ENCODE measurements at regions not wholly inside any gene's neighbourhood (a gene's known extent, or its start where the extent isn't known, plus 50 kb on each side); places are given as distances from the start of the nearest gene placed in this dataset.

- TF ChIP-seq JUN (IDR thresholded peaks at IDR 0.05), result no peak
- TF ChIP-seq SMC3 (IDR thresholded peaks at IDR 0.05), result no peak
- TF ChIP-seq REST (IDR thresholded peaks at IDR 0.05), result no peak
- no peak for TF ChIP-seq CTCF (IDR thresholded peaks at IDR 0.05)
- TF ChIP-seq EHF (CRISPR knock-in tag; IDR thresholded peaks at IDR 0.05), result no peak
- no peak for TF ChIP-seq POLR2A (IDR thresholded peaks at IDR 0.05; ENCODE audit: low read length)
Observed at GRCh38 chr3:74295479-74295878, 319.0 kb downstream of the CNTN3 start.
